ENCODE measurements at regions not wholly inside any gene's neighbourhood (a gene's known extent, or its start where the extent isn't known, plus 50 kb on each side); places are given as distances from the start of the nearest gene placed in this dataset.

DNA sequence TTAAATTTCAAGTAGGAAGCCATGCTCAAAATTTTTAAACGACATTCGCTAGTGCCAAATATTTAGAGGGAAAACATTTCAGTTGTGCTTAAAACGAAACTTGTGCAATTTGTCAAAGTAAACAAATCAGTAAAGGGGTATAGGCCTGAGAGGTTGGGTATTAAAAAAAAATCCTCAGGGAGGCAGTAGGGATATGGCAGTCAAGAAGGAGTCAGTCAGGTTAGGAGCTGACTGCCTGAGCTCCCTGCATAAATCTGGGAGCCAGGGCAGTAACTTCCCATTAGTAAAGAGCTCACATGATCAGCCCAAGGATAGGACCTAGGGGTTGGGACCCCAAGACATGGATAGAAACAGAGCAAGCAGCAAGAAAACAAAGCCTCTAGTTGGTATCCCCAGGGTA is 120.7 kb upstream of the STAC start:
- DNase-seq (ENCODE audit: low read depth, low spot score), result no peak

DNA sequence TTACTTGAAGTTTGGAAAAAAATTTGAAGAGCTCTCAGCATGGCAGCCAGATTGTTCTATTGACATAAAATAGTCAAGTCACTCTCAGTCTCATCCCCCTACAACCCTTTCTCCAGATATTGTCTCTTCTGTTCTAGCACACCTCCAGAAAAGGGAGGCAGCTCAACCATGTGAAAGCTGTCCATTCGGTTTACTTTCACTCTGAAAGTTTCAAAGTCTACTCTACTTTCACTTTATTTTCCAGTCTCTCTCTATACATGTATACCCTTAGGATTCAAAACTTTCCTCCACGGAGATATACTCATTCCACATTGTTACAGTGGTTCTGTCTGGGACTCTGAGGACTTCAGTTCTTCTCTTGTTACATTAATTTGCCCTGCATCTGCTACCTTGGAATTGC is 111.0 kb upstream of the STAC start:
- no peak for DNase-seq (ENCODE audit: low read depth, low spot score)

GRCh38 chr3:36282766-36283165 is 97.5 kb upstream of the STAC start:
- DNase-seq (ENCODE audit: low read depth, low spot score), result no peak

GRCh38 chr3:36295296-36295695 is 85.0 kb upstream of the STAC start:
- no peak for DNase-seq (ENCODE audit: low read depth, low spot score)

- no peak for DNase-seq (ENCODE audit: low read depth, low spot score)
Measured at GRCh38 chr3:36297195-36297594, 83.1 kb upstream of the STAC start.

DNA sequence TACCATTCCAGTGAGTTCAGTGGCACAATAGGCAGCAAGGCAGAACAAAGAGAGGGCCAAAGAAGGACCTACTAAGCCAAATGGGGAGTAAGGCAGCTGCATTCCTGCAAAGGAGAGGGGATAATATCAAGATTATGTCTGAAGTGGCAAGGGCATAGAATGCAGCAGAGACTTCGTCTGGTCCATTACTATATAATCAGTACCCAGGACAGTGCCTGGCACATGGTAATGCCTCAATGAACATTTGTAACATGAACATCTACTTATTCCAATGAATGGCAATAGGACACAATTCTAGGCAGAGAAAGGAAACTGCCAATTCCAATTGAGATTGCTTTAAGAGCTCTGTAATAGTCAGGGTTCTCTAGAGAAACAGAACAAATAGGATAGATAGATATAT is 82.1 kb upstream of the STAC start:
- no peak for DNase-seq (ENCODE audit: low read depth, low spot score)

GRCh38 chr3:36302158-36302509 is 78.2 kb upstream of the STAC start:
- no peak for DNase-seq (ENCODE audit: low read depth, low spot score)

DNA sequence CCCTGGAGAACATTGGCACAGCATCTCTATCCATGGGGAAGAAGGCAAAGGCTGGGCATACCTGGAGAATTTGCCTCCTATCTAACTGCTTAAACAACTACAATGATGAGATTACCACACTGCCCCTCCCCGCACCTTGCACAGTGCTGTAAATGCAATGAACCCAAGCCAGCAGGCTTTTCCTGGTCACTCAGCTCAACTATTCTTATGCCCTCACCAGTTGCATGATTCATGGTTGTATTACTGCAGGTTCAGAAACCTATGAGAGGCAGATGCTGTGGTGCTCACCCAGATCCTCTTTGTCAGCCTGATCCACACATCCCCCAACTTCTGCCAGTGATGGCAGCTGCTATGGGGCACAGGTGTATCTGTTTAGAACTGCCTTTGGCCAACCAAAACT is 77.7 kb upstream of the STAC start:
- DNase-seq (ENCODE audit: low read depth, low spot score), result no peak

DNA sequence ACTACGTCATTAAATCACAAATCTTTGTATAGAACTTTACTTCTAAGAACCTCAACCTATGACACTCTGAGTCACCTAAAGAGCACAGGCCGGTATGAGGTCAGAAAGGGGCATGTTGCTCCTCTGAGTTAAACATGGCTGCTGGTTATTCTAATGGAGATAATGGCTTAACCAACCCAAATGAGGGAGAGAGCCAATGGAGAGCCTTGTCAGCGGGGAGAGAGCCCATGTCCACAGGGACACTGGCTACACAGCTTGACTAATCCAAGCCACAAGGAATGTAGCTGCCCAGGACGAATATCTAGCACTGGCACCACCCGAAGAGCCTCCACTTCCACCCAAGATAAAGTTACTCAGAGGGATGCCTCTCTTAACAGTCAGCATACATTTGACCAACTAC is 77.0 kb upstream of the STAC start:
- no peak for DNase-seq (ENCODE audit: low read depth, low spot score)

DNA sequence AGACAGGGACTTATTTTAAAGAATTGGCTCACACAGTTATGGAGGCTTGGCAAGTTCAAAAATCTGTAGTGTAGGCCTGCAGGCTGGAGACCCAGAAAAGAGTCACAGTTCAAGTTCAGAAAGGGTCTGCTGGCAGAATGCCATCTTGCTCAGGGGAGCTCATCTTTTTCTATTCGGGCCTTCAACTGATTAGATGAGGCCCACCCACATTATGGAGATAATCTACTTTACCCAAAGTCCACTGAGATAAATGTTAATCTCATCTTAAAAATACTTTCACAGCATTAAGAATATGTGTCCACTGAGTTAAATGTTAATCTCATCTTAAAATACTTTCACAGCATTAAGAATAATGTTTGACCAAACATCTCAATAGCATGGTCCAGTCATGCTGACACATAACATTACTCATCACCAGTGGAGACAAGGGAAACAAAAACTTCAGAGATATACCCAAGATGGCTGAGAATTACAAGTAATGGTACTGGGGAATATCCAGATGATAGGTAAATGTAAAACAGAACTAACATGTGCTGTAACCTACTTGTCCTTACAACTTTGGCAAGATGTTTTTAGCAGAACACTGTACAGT is 74.3 kb upstream of the STAC start:
- no peak for DNase-seq (ENCODE audit: low read depth, low spot score)

DNA sequence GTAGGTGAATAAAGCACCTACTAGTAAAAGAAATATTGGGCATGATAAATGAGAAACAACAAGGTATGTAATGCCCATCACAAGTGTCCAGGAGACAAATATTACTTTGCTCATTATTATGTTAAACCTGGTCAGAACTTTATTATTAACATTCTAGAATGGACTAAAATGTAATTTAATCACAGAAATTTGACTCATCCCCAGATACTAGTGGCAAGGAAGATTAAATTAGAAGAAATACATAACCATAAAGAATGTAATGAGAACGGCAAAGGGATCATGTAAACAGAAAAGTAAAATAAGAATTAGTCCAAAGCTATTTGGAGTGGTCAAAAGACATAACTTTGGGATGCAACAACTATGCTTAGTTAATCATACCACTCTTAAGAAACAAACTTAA is 71.2 kb upstream of the STAC start:
- no peak for DNase-seq (ENCODE audit: low read depth, low spot score)

- DNase-seq (ENCODE audit: low read depth, low spot score), result no peak
Measured at GRCh38 chr3:36312351-36312750, 68.0 kb upstream of the STAC start.

DNA sequence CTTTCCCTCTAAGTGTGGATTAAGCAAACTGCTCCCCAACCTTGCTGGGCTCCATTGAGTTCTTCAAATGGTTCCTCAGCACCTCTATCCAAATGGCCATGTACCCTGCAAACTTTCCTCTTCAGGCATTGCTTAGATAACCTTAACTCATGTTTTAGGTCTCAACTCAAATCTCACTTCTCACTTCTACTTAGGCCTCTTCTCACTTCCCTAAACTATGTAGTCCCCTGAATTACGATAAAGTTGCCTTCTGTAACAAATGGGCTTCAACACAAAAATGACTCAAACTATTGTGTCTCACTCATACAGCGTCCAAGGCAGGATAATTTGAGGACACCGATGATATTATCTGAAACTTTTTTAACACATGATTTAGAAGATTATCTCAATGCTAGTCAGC is 62.4 kb upstream of the STAC start:
- no peak for DNase-seq (ENCODE audit: low read depth, low spot score)

GRCh38 chr3:36318621-36319200 is 61.6 kb upstream of the STAC start:
- DNase-seq (ENCODE audit: low read depth, low spot score), result no peak

DNA sequence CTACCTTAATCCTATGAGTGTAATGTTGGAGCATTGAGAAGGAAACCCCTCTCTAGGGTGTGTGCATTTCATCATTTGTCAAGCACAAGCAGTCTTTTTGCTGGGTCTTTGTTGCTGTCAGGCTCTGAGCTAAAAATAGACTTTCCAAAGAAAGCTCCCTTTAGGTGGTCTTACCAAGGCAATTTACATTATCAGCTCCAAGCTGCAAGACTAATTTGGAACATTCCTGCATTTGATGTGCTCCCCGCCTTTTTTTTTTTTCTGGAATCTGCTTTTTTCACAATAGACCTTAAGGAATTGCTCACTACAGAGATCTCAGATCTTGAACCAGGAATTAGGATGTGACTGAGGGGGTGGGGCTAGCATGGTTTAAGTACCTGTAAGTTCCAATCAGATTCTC is 60.6 kb upstream of the STAC start:
- no peak for DNase-seq (ENCODE audit: low read depth, low spot score)

All from smooth muscle cell of the brain vasculature (primary cell).